HCT116 (cell line): ENCODE measurements at regions not wholly inside any gene's neighbourhood (a gene's known extent, or its start where the extent isn't known, plus 50 kb on each side); places are given as distances from the start of the nearest gene placed in this dataset.

ENCODE experiments used
- ATAC-seq: fragments of 200-7000 bp; cut with Tn5 transposase; 2 replicates; pipeline ENCODE4 v1.9.1; 2020; ENCODE audit warnings: mild to moderate bottlenecking, moderate library complexity
- BruUV-seq: library from RNA; stranded (reverse); fragments of 400-500 nt; replicated peaks from 2 replicates; lab custom pipeline; 2021; lab: Mats Ljungman, UMichigan
- CTCF ChIA-PET: fragments of 300-600 bp; sonication (Branson Sonifier 250); formaldehyde crosslinking; loops from one replicate; lab custom pipeline; 2021; ENCODE audit warnings: antibody characterized with exemption; lab: Charles Lee
- POLR2A ChIA-PET: fragments of 300-600, 350-600 bp; sonication (Branson Sonifier 250); formaldehyde crosslinking; loops from one replicate; lab custom pipeline; 2021; ENCODE audit warnings: antibody characterized with exemption; lab: Charles Lee
- RAD21 ChIA-PET, 2 experiments: fragments of 300-600 bp; sonication (Branson Sonifier 250); formaldehyde crosslinking; loops; one replicate each; lab custom pipeline; 2023; ENCODE audit warnings: low total read pairs in 2 of 2; ENCODE audit not compliant: uncharacterized antibody in 2 of 2, unreplicated experiment in 2 of 2, low non-redundant PET in 1 of 2; lab: Charles Lee
- DNase-seq: peaks from one replicate; pipeline ENCODE4 v3.0.0-alpha.2; 2010; ENCODE audit warnings: low read depth, low spot score
- H2AFZ ChIP-seq: fragments of 200-600 bp; shearing (Covaris generic), sonication (generic); 2 replicates; pipeline ENCODE4 v1.6.1; 2017; ENCODE audit warnings: low read depth, mixed run types, mixed read lengths, antibody characterized with exemption, low read length; ENCODE audit not compliant: poor library complexity, severe bottlenecking
- H3K27ac ChIP-seq: 2 replicates; pipeline ENCODE4 v1.5.1; 2012; ENCODE audit warnings: low read depth, low read length
- H3K27me3 ChIP-seq: fragments of 200-600 bp; sonication (generic); 2 replicates; pipeline ENCODE4 v1.6.1; 2016; ENCODE audit warnings: mixed run types, low read length, mixed read lengths; ENCODE audit not compliant: insufficient read depth
- H3K36me3 ChIP-seq, 2 experiments: fragments of 200-500 bp in 1 of 2; fragments of 200-600 bp in 1 of 2; sonication (Bioruptor generic) in 1 of 2; sonication (generic) in 1 of 2; 2 replicates each; pipeline versions ENCODE4 v1.5.1 to v1.6.1; 2014 to 2016; ENCODE audit warnings: low read length in 2 of 2, inconsistent platforms in 1 of 2, mixed read lengths in 1 of 2, mixed run types in 1 of 2; ENCODE audit not compliant: insufficient read depth in 2 of 2, control insufficient read depth in 1 of 2
- H3K4me1 ChIP-seq, 2 experiments: fragments of 200-600 bp in 1 of 2; sonication (generic) in 1 of 2; 2 replicates each; pipeline versions ENCODE4 v1.5.1 to v1.6.1; 2012 to 2017; ENCODE audit warnings: low read length in 2 of 2, inconsistent platforms in 1 of 2, mild to moderate bottlenecking in 1 of 2, mixed read lengths in 1 of 2, mixed run types in 1 of 2, moderate library complexity in 1 of 2; ENCODE audit not compliant: insufficient read depth in 2 of 2, control insufficient read depth in 1 of 2
- H3K4me2 ChIP-seq: fragments of 200-600 bp; sonication (generic); 2 replicates; pipeline ENCODE4 v1.6.1; 2017; ENCODE audit warnings: mixed run types, low read length, mixed read lengths
- H3K4me3 ChIP-seq, 2 experiments: fragments of 200-600 bp in 1 of 2; sonication (generic) in 1 of 2; replicated peaks in 1 of 2; 2 replicates each; pipeline ENCODE4 v1.5.1; 2011 to 2016; ENCODE audit warnings: low read length in 2 of 2, control low read depth in 1 of 2, low read depth in 1 of 2, mild to moderate bottlenecking in 1 of 2, mixed read lengths in 1 of 2, mixed run types in 1 of 2
- H3K79me2 ChIP-seq: fragments of 200-600 bp; sonication (generic); 2 replicates; pipeline ENCODE4 v1.6.1; 2017; ENCODE audit warnings: mild to moderate bottlenecking, mixed run types, low read length, moderate library complexity, mixed read lengths; ENCODE audit not compliant: insufficient read depth
- H3K9ac ChIP-seq: fragments of 200-600 bp; sonication (generic); 2 replicates; pipeline ENCODE4 v1.6.1; 2016; ENCODE audit warnings: low read length, mixed read lengths
- H3K9me2 ChIP-seq: fragments of 200-600 bp; sonication (generic), shearing (Covaris generic); 2 replicates; pipeline ENCODE4 v1.6.1; 2017; ENCODE audit warnings: mixed run types, mild to moderate bottlenecking, moderate library complexity; ENCODE audit not compliant: insufficient read depth
- H3K9me3 ChIP-seq, 2 experiments: fragments of 200-500 bp in 1 of 2; fragments of 200-600 bp in 1 of 2; sonication (Bioruptor generic) in 1 of 2; sonication (generic) in 1 of 2; 2 replicates each; pipeline ENCODE4 v1.6.1; 2014 to 2017; ENCODE audit warnings: low read length in 2 of 2, mixed read lengths in 2 of 2, inconsistent platforms in 1 of 2, low read depth in 1 of 2, mild to moderate bottlenecking in 1 of 2, mixed run types in 1 of 2, moderate library complexity in 1 of 2; ENCODE audit not compliant: control insufficient read depth in 1 of 2, insufficient read depth in 1 of 2
- H4K20me1 ChIP-seq: fragments of 200-600 bp; sonication (generic), shearing (Covaris generic); 2 replicates; pipeline ENCODE4 v1.6.1; 2017; ENCODE audit warnings: mixed run types, mild to moderate bottlenecking, moderate library complexity; ENCODE audit not compliant: insufficient read depth
- CBX3 ChIP-seq: IDR thresholded peaks from 2 replicates; pipeline ENCODE4 v1.6.1; 2012; ENCODE audit warnings: low read depth
- FOSL1 ChIP-seq: IDR thresholded peaks from 2 replicates; pipeline ENCODE4 v1.6.1; 2012; ENCODE audit warnings: low read depth
- MAX ChIP-seq: IDR thresholded peaks from 2 replicates; pipeline ENCODE4 v1.6.1; 2012
- POLR2A ChIP-seq: IDR thresholded peaks from 2 replicates; pipeline ENCODE4 v1.7.0; 2011; ENCODE audit warnings: borderline replicate concordance; ENCODE audit not compliant: insufficient read depth, insufficient read length; ENCODE audit errors: extremely low read depth
- TCF7L2 ChIP-seq: IDR thresholded peaks from 2 replicates; pipeline ENCODE4 v1.7.0; 2011; ENCODE audit warnings: borderline replicate concordance, inconsistent platforms; ENCODE audit not compliant: insufficient read depth, insufficient read length; ENCODE audit errors: extremely low read depth
- ZFX ChIP-seq: fragments of 450-650 bp; IDR thresholded peaks from 2 replicates; pipeline ENCODE4 v1.6.1; 2017
- intact Hi-C: fragments of 100-400 bp; cut with micrococcal nuclease; formaldehyde crosslinking; loops from 2 replicates; pipeline ENCODE4 v1.10.0; 2022
- TF ChIP-seq, protein P1 (sequence below): IDR thresholded peaks from 2 replicates; pipeline ENCODE4 v1.6.1; 2012; ENCODE audit warnings: low read depth

- TF ChIP-seq TCF7L2 (no peak), FOSL1 (no peak), ZFX (no peak)
Measured at GRCh38 chr14:25252793-25253192, 202.8 kb upstream of the STXBP6 start (continued).

GRCh38 chr14:25250516-25250915 lies 200.6 kb upstream of the STXBP6 start:
- ChIA-PET POLR2A (no interaction called here), RAD21 (no interaction called here), CTCF (no interaction called here)
- no peak for ATAC-seq
- H3K27ac ChIP-seq: no peak overlapping the region
- H3K4me1 ChIP-seq: no peaks in the 10 kb centered on the region
- DNase-seq: no peak
- H3K4me3 ChIP-seq: no peak overlapping the region
- H3K9me2 ChIP-seq: no peaks in the 10 kb centered on the region
- H3K36me3 ChIP-seq: no peaks in the 10 kb centered on the region
- no peaks in the 10 kb centered on the region for H3K27me3 ChIP-seq
- intact Hi-C loops: no loop called here
- TF ChIP-seq, protein P1, sequence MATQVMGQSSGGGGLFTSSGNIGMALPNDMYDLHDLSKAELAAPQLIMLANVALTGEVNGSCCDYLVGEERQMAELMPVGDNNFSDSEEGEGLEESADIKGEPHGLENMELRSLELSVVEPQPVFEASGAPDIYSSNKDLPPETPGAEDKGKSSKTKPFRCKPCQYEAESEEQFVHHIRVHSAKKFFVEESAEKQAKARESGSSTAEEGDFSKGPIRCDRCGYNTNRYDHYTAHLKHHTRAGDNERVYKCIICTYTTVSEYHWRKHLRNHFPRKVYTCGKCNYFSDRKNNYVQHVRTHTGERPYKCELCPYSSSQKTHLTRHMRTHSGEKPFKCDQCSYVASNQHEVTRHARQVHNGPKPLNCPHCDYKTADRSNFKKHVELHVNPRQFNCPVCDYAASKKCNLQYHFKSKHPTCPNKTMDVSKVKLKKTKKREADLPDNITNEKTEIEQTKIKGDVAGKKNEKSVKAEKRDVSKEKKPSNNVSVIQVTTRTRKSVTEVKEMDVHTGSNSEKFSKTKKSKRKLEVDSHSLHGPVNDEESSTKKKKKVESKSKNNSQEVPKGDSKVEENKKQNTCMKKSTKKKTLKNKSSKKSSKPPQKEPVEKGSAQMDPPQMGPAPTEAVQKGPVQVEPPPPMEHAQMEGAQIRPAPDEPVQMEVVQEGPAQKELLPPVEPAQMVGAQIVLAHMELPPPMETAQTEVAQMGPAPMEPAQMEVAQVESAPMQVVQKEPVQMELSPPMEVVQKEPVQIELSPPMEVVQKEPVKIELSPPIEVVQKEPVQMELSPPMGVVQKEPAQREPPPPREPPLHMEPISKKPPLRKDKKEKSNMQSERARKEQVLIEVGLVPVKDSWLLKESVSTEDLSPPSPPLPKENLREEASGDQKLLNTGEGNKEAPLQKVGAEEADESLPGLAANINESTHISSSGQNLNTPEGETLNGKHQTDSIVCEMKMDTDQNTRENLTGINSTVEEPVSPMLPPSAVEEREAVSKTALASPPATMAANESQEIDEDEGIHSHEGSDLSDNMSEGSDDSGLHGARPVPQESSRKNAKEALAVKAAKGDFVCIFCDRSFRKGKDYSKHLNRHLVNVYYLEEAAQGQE: no peak
- no peak for TF ChIP-seq POLR2A
- TF ChIP-seq MAX: no peak
- no peak for TF ChIP-seq CBX3
- H3K4me2 ChIP-seq: no peak overlapping the region
- BruUV-seq: no TSS peak
- H3K9me3 ChIP-seq: peaks cover 16 to 26% of the 10 kb centered on the region in 2 experiments; a peak in 2 of 4 replicates
- H2AFZ ChIP-seq: no peak overlapping the region
- no peaks in the 10 kb centered on the region for H3K79me2 ChIP-seq
- H4K20me1 ChIP-seq: no peaks in the 10 kb centered on the region
- H3K9ac ChIP-seq: no peak overlapping the region
